C4-2B (cell line): ENCODE measurements at regions not wholly inside any gene's neighbourhood (a gene's known extent, or its start where the extent isn't known, plus 50 kb on each side); places are given as distances from the start of the nearest gene placed in this dataset.
A peak's percentile ranks its signal among the peaks of the same experiment; 100 is the strongest.

ENCODE experiments used
- H3K27ac ChIP-seq: fragments of 450-650 bp; 2 replicates; pipeline ENCODE4 v1.5.1; 2017
- ZFX ChIP-seq: fragments of 450-650 bp; IDR thresholded peaks from 2 replicates; pipeline ENCODE4 v1.6.1; 2017
- TF ChIP-seq, protein P1 (sequence below): fragments of 450-650 bp; conservative IDR thresholded peaks from 2 replicates; pipeline ENCODE4 v1.5.1; 2017; ENCODE audit warnings: mild to moderate bottlenecking

DNA sequence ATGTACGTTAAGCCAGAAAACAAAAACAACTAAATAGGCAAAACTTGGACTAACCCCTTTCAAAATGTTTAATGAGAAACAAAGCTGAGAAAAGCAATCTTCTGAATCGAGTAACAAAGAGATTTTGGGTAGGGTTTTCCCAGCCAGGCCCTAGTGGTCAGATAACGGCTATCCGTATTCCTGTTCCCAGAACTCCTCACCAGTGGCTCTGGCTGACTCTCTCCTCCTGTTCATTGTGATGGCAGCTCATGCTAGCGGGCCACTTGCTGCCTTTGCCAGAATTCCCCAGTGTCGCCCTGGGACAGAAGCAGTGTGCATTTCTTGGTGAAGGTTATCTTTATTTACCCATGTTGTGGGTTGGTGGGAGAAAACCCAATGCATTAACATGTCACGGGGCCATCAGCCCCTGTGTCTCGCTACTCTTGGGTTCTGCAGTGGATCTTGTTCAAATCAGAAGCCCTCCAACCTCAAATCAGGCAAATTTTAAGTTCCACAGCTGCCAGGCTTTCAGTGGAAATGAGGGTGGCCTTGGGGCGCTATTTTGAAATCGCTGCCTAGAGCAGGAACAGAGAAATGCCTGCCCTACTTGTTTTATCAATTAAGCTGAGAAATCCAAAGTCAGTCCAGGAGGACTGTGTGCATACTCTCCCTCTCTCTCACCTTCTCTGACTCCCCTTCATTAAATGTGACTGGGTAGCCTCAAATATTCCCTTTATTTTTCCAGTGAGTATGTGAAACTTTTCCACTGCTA, 164.5 kb upstream of the NPVF start:
- H3K27ac ChIP-seq, result no peak overlapping the region
- no peak for TF ChIP-seq ZFX
- TF ChIP-seq, protein P1, sequence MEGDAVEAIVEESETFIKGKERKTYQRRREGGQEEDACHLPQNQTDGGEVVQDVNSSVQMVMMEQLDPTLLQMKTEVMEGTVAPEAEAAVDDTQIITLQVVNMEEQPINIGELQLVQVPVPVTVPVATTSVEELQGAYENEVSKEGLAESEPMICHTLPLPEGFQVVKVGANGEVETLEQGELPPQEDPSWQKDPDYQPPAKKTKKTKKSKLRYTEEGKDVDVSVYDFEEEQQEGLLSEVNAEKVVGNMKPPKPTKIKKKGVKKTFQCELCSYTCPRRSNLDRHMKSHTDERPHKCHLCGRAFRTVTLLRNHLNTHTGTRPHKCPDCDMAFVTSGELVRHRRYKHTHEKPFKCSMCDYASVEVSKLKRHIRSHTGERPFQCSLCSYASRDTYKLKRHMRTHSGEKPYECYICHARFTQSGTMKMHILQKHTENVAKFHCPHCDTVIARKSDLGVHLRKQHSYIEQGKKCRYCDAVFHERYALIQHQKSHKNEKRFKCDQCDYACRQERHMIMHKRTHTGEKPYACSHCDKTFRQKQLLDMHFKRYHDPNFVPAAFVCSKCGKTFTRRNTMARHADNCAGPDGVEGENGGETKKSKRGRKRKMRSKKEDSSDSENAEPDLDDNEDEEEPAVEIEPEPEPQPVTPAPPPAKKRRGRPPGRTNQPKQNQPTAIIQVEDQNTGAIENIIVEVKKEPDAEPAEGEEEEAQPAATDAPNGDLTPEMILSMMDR, result no peak

DNA sequence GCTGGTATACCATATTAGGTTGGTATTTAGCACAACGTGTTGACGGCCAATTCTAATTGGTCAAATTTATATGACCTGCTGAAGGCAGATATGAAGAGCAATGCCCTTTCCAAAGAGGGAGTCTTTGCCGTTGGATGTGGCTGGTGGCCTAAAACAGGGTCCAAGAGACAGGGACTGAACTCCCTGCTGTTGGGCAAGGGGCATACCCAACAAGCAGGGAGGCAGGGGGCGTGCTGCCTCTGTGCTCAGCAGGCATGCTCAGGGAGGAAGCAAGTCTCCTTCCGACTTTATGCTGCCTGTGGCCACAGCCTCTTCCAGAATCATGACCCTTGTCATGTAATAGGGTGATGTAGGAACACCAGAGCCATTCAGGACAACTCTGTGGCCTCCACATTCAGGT, 167.7 kb upstream of the NPVF start:
- TF ChIP-seq, protein P1, result no peak
- TF ChIP-seq ZFX, result no peak

DNA sequence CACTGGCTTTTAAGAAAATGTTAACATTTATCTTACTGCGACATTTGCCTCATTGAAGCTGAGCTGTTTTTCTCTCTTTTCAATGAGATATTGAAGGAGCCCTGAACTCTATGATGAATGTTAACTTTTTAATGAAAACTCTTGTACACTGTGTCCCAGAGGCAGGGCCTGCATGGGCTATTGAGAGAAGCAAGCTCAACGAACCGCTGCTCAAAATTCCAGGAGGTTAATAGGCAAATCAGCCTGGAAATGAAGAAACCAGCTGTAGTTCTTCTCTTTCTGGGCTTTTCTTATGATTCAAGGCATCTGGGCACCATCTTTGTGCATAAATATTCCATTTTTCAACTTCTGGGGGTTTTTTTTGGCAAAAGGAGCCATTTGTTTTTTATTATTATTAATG, 168.4 kb upstream of the NPVF start:
- TF ChIP-seq ZFX, result no peak
- TF ChIP-seq, protein P1, result no peak

More for the DNA sequence above, 167.7 kb upstream of the NPVF start:
- H3K27ac ChIP-seq, result no peak overlapping the region

DNA sequence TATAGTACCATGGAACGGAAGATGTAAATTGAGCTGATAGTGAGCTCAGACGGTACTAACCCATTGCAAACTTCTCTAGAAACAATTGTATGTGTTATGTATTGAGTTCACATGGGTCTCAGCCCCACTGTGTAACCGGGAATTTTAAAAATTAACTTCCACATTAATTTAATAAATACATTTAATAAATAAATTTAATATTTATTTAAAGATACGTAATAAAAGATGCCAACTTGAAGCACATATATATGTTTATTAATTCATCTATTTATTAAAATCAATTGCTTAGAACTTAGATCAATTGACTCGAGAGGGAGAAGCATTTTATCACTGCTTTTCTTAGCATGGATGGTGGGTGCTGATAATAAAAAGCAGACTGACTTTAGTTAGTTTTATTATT, 170.1 kb upstream of the NPVF start:
- TF ChIP-seq, protein P1, result no peak
- TF ChIP-seq ZFX, result no peak
- H3K27ac ChIP-seq, result no peak overlapping the region

More for the DNA sequence above, 168.4 kb upstream of the NPVF start:
- no peak overlapping the region for H3K27ac ChIP-seq

DNA sequence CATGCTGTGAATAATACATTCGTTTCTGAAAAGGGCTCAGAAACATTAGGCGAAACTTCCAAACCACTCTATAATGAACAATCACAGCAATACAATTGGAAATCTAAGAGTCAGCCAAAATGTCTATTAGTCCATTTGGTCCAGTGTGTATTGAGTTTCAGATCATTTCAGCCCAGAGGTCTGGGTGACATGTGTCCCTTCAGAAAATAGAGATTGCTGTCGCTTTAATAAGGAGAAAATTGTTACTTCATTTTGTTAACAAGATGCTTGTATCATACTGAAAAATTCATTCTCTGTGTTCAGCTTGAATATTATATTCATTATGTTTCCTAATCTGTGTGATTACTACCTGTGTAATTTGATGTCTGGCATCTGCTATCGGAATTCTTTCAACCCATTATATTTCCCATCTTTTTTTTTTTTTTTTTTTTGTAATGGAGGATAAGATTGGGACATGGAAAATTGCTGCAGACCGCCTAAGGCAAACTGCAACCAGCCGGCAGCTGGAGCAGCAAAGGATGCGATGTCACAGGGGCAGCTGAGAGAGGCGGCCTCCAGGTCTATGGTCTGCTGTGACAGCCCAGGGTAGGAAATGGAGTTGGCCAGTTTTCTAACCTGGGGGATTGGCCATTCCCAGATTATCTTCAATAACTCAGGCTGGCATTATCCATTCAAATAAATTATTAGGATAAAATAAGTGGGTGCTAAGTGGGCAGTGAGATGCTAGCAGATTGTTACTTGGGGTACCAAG, 170.9 kb upstream of the NPVF start:
- TF ChIP-seq, protein P1, result no peak
- no peak for TF ChIP-seq ZFX
- no peak overlapping the region for H3K27ac ChIP-seq

DNA sequence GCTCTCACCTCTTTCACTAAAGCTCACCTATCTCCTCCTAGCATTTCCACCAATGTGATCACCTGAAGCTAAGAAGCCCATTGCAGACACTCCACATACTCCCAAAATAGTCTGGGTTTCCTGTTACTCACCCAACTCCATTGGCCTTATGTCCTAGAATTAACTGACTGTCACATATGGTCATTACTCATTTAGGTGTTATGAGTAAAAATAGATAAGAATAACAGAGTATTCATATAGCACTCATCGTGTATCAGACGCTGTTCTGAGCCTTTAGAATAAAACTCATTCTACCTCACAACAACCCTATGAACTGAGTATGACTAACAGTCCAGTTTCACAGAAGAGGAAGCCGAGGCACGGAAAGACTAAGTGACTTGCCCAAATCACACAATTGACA, 174.2 kb upstream of the NPVF start:
- H3K27ac ChIP-seq, result no peak overlapping the region
- no peak for TF ChIP-seq ZFX
- TF ChIP-seq, protein P1, result no peak

DNA sequence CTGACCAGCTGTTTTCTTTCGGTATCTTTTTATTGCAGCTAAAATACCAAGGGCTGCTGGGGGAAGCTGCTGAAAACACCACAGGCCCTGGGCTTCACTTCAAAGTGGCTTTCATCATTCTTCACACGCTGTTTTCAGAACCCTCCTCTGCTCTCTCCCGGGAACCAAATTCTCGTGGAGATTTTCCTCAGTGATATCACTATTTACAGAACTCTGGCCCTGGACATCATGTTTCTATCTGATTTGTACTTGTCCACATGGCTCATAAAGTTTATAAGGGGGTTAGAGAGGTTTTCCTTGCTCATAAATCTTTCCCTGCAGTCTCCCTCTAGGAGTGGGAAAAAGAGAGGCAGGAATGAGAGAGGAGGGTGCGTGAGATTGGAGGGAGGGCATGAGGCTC, 177.4 kb upstream of the NPVF start:
- TF ChIP-seq ZFX, result no peak
- TF ChIP-seq, protein P1, result no peak; the same call in 1 of the 2 replicates
- H3K27ac ChIP-seq, result peak overlapping the region; percentile 60; the same call in 1 of the 2 replicates
